ENCODE measurements at regions not wholly inside any gene's neighbourhood (a gene's known extent, or its start where the extent isn't known, plus 50 kb on each side); places are given as distances from the start of the nearest gene placed in this dataset.
"Not testable (repeated sequence)": the region's sequence is repeated elsewhere in the genome, so short reads cannot be mapped to it uniquely, and the experiment has no call there.

GRCh38 chr3:177495566-177495965, 298.3 kb upstream of the TBL1XR1 start:
- FAIRE-seq = no peak
- no peak overlapping the region for H3K27ac ChIP-seq (ENCODE audit: low read depth in 1 of 3, low read length in 2 of 3)
- DNase-seq = peak in 1 of 2 donors; percentile 51
- H3K4me1 ChIP-seq (ENCODE audit: control insufficient read depth in 3 of 3, insufficient read depth in 2 of 3, low read depth in 1 of 3, low read length in 2 of 3) = peaks cover 0 to 13% (median 2%) of the 10 kb centered on the region in 3 donors
- no peaks in the 10 kb centered on the region for H3K27me3 ChIP-seq (ENCODE audit: control insufficient read depth in 3 of 3, insufficient read depth in 3 of 3, low read length in 3 of 3)
- H3K36me3 ChIP-seq (ENCODE audit: control insufficient read depth in 3 of 3, insufficient read depth in 2 of 3, low read depth in 1 of 3, low read length in 3 of 3) = no peaks in the 10 kb centered on the region
- no peak overlapping the region for H3K4me3 ChIP-seq (ENCODE audit: low read depth in 1 of 3, low read length in 3 of 3)
- peaks cover 0 to 2% of the 10 kb centered on the region in 2 donors for H3K9me3 ChIP-seq (ENCODE audit: control insufficient read depth in 2 of 2, insufficient read depth in 1 of 2, low read depth in 1 of 2, low read length in 1 of 2)

- DNase-seq = peak; percentile 68 to 73
- H3K36me3 ChIP-seq (ENCODE audit: control insufficient read depth in 3 of 3, insufficient read depth in 2 of 3, low read depth in 1 of 3, low read length in 3 of 3) = no peaks in the 10 kb centered on the region
- WGBS, 3 donors = 29 to 61% (median 32%) methylated on average over 5 of the region's 5 CpGs
- peaks cover 0 to 13% (median 2%) of the 10 kb centered on the region in 3 donors for H3K4me1 ChIP-seq (ENCODE audit: control insufficient read depth in 3 of 3, insufficient read depth in 2 of 3, low read depth in 1 of 3, low read length in 2 of 3)
- H3K27me3 ChIP-seq (ENCODE audit: control insufficient read depth in 3 of 3, insufficient read depth in 3 of 3, low read length in 3 of 3) = no peaks in the 10 kb centered on the region
- no peak overlapping the region for H3K4me3 ChIP-seq (ENCODE audit: low read depth in 1 of 3, low read length in 3 of 3)
- FAIRE-seq = no peak
- H3K9me3 ChIP-seq (ENCODE audit: control insufficient read depth in 2 of 2, insufficient read depth in 1 of 2, low read depth in 1 of 2, low read length in 1 of 2) = peaks cover 0 to 2% of the 10 kb centered on the region in 2 donors
- H3K27ac ChIP-seq (ENCODE audit: low read depth in 1 of 3, low read length in 2 of 3) = no peak overlapping the region
Measured at GRCh38 chr3:177498037-177498857, 301.0 kb upstream of the TBL1XR1 start.

- H3K27me3 ChIP-seq (ENCODE audit: control insufficient read depth in 3 of 3, insufficient read depth in 3 of 3, low read length in 3 of 3); FAIRE-seq; H3K4me3 ChIP-seq (ENCODE audit: low read depth in 1 of 3, low read length in 3 of 3); H3K9me3 ChIP-seq (ENCODE audit: control insufficient read depth in 2 of 2, insufficient read depth in 1 of 2, low read depth in 1 of 2, low read length in 1 of 2); H3K27ac ChIP-seq (ENCODE audit: low read depth in 1 of 3, low read length in 2 of 3); DNase-seq; H3K36me3 ChIP-seq (ENCODE audit: control insufficient read depth in 3 of 3, insufficient read depth in 2 of 3, low read depth in 1 of 3, low read length in 3 of 3): not testable (repeated sequence)
- H3K4me1 ChIP-seq (ENCODE audit: control insufficient read depth in 3 of 3, insufficient read depth in 2 of 3, low read depth in 1 of 3, low read length in 2 of 3) = peaks cover 0 to 13% (median 2%) of the 10 kb centered on the region in 3 donors
- WGBS, 3 donors = 91 to 96% (median 95%) methylated on average over 2 of the region's 2 CpGs
Measured at GRCh38 chr3:177499039-177499438, 301.8 kb upstream of the TBL1XR1 start.

- peak; percentile 69 to 88 for DNase-seq
- Histone ChIP-seq H3K36me3 (ENCODE audit: control insufficient read depth in 3 of 3, insufficient read depth in 2 of 3, low read depth in 1 of 3, low read length in 3 of 3) (no peaks in the 10 kb centered on the region), H3K4me1 (ENCODE audit: control insufficient read depth in 3 of 3, insufficient read depth in 2 of 3, low read depth in 1 of 3, low read length in 2 of 3) (peaks cover 0 to 13% (median 2%) of the 10 kb centered on the region in 3 donors), H3K9me3 (ENCODE audit: control insufficient read depth in 2 of 2, insufficient read depth in 1 of 2, low read depth in 1 of 2, low read length in 1 of 2) (no peaks in the 10 kb centered on the region), H3K27me3 (ENCODE audit: control insufficient read depth in 3 of 3, insufficient read depth in 3 of 3, low read length in 3 of 3) (no peaks in the 10 kb centered on the region), H3K4me3 (ENCODE audit: low read depth in 1 of 3, low read length in 3 of 3) (no peak overlapping the region), H3K27ac (ENCODE audit: low read depth in 1 of 3, low read length in 2 of 3) (peak overlapping the region; percentile 34 to 66 (median 63))
- 28 to 67% (median 49%) methylated on average over 8 of the region's 8 CpGs for WGBS, 3 donors
- no peak for FAIRE-seq
Measured at GRCh38 chr3:177499779-177500423, 302.6 kb upstream of the TBL1XR1 start.

- Histone ChIP-seq H3K36me3 (ENCODE audit: control insufficient read depth in 3 of 3, insufficient read depth in 2 of 3, low read depth in 1 of 3, low read length in 3 of 3) (no peaks in the 10 kb centered on the region), H3K9me3 (ENCODE audit: control insufficient read depth in 2 of 2, insufficient read depth in 1 of 2, low read depth in 1 of 2, low read length in 1 of 2) (peaks cover 0 to 5% of the 10 kb centered on the region in 2 donors)
Measured at GRCh38 chr3:177510693-177511216, 313.5 kb upstream of the TBL1XR1 start.

GRCh38 chr3:177512945-177513814, 315.9 kb upstream of the TBL1XR1 start:
- Histone ChIP-seq H3K27ac (ENCODE audit: low read depth in 1 of 3, low read length in 2 of 3) (no peak overlapping the region), H3K9me3 (ENCODE audit: control insufficient read depth in 2 of 2, insufficient read depth in 1 of 2, low read depth in 1 of 2, low read length in 1 of 2) (no peaks in the 10 kb centered on the region), H3K27me3 (ENCODE audit: control insufficient read depth in 3 of 3, insufficient read depth in 3 of 3, low read length in 3 of 3) (no peaks in the 10 kb centered on the region), H3K4me1 (ENCODE audit: control insufficient read depth in 3 of 3, insufficient read depth in 2 of 3, low read depth in 1 of 3, low read length in 2 of 3) (peaks cover 0 to 9% (median 5%) of the 10 kb centered on the region in 3 donors), H3K36me3 (ENCODE audit: control insufficient read depth in 3 of 3, insufficient read depth in 2 of 3, low read depth in 1 of 3, low read length in 3 of 3) (no peaks in the 10 kb centered on the region), H3K4me3 (ENCODE audit: low read depth in 1 of 3, low read length in 3 of 3) (no peak overlapping the region)
- FAIRE-seq = no peak
- DNase-seq = no peak
- WGBS, 3 donors = 50 to 57% (median 56%) methylated on average over 6 of the region's 6 CpGs

More at GRCh38 chr3:177510693-177511216, 313.5 kb upstream of the TBL1XR1 start:
- no peak overlapping the region for H3K27ac ChIP-seq (ENCODE audit: low read depth in 1 of 3, low read length in 2 of 3)
- H3K4me3 ChIP-seq (ENCODE audit: low read depth in 1 of 3, low read length in 3 of 3) = no peak overlapping the region
- no peak for DNase-seq
- H3K27me3 ChIP-seq (ENCODE audit: control insufficient read depth in 3 of 3, insufficient read depth in 3 of 3, low read length in 3 of 3) = no peaks in the 10 kb centered on the region
- 84 to 91% (median 86%) methylated on average over 2 of the region's 2 CpGs for WGBS, 3 donors
- H3K4me1 ChIP-seq (ENCODE audit: control insufficient read depth in 3 of 3, insufficient read depth in 2 of 3, low read depth in 1 of 3, low read length in 2 of 3) = peaks cover 0 to 9% (median 2%) of the 10 kb centered on the region in 3 donors
- no peak for FAIRE-seq

GRCh38 chr3:177513815-177514610, 316.7 kb upstream of the TBL1XR1 start:
- FAIRE-seq (no peak), DNase-seq (no peak)
- Histone ChIP-seq H3K36me3 (ENCODE audit: control insufficient read depth in 3 of 3, insufficient read depth in 2 of 3, low read depth in 1 of 3, low read length in 3 of 3) (no peaks in the 10 kb centered on the region), H3K27me3 (ENCODE audit: control insufficient read depth in 3 of 3, insufficient read depth in 3 of 3, low read length in 3 of 3) (no peaks in the 10 kb centered on the region), H3K4me3 (ENCODE audit: low read depth in 1 of 3, low read length in 3 of 3) (no peak overlapping the region), H3K9me3 (ENCODE audit: control insufficient read depth in 2 of 2, insufficient read depth in 1 of 2, low read depth in 1 of 2, low read length in 1 of 2) (no peaks in the 10 kb centered on the region), H3K4me1 (ENCODE audit: control insufficient read depth in 3 of 3, insufficient read depth in 2 of 3, low read depth in 1 of 3, low read length in 2 of 3) (peaks cover 0 to 9% (median 5%) of the 10 kb centered on the region in 3 donors), H3K27ac (ENCODE audit: low read depth in 1 of 3, low read length in 2 of 3) (no peak overlapping the region)
- WGBS, 3 donors = 72 to 94% (median 87%) methylated on average over 10 of the region's 10 CpGs

All from small intestine (tissue), 7 donors.